NCI-H2227 (cell line): ENCODE measurements at regions not wholly inside any gene's neighbourhood (a gene's known extent, or its start where the extent isn't known, plus 50 kb on each side); places are given as distances from the start of the nearest gene placed in this dataset.

Experiments used
- DNase-seq: peaks from one replicate; lab custom pipeline; 2025; ENCODE audit not compliant: unreplicated experiment; lab: John Stamatoyannopoulos, UW

DNA sequence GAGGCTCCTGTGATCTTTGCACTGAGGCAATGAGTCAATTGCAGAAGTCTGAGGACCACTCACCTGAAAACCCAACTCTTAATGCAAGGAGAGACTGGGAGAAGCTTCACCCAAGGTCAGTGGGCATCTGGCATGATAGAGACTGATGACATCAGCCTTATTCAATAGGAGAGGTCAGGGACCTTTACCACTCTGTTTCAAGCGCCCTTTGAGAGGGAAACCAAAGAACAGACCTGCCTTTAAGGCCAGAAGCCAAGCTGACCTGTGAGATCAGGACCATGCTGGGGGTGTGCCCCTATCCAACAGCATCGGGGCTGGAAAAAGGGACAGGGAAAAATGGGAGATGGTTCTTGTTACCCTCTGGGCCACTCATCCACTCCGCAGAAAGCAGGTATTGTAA is 83.3 kb upstream of the FOXN3 start:
- DNase-seq: no peak

DNA sequence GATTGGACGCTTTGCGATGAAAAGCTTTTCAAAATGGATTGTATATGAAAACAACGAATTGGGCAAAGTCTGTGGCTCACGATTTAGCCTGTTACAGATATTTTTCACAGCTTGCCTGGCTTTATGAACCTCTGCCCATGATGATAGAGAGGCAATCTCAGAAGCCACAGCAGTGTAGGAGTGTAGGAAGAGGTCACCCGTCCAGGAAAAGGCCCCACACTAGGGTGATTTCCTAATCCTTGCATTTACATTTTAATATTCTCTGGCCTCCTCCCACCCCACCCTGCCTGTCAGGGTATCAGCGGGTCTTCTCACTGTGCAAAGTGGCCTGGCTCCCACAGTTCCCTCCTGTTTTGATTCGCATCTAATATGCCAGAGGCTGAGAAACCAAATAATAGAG is 81.8 kb upstream of the FOXN3 start:
- DNase-seq: no peak

DNA sequence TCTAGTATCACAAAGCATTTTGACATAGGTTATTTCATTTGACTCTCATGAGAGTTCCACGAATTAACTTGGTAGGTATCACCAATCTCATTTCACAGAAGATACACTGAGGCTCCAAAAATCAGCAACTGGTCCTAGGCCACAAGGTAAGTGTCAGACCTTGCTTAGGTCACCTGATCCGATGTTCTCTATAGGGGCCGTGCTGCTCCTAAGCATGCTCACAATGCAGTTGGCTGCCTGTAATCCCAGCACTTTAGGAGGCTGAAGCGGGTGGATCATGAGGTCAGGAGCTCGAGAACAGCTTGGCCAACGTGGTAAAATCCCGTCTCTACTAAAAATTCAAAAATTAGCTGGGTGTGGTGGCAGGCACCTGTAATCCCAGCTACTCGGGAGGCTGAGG is 78.7 kb upstream of the FOXN3 start:
- DNase-seq: no peak

DNA sequence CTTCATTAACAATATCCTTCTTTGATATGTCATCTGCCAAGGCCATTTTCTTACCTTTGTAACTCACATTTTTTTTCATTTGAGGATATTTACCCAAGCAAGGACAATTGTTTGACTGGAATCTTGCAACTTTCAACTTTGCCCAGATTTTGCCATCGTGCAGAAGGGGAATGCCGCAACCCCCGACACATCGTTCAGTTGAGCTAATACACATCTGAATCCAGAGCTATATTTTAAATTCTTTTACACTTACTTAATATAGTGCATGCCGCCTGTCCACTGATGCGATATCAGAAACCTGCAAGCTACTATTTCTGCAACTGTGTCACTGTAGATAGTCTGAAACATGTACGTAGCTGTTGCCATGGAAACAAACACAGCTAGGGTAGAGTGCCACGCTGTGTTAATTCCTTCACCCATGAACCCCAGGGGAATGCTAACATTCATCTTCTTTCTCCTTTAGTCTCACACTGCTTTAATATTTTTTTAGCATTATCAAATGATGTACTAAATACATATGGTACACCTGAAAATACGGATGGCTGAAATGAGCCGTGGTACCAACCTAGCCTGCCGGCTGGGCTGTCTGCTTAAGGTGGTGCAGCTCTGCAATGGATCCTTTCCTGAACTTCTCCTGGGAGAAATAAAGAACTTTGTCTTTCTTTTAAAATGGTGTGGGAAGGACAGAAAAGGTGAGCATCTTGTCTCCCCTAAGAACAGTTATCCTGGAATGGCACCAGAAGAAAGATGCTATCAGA is 77.0 kb upstream of the FOXN3 start:
- peak; percentile 79 for DNase-seq

DNA sequence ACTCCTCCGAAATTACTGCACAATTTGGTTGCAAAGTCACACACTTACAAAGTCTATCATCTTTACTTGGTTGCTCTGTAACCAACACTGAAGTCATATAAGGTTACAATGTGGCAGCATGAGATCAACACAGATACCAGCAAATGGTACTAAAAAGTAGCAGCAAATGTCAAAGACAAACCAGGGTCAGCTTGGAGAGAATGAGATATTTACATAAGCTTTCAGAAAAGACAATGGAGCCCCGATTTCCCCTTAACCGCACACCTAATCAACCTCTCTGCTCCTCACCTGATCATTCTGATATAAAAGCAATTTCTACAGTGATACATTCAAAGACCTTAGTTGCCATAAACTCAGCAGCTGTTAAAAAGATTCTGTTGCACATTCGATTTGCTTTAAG is 76.4 kb upstream of the FOXN3 start:
- no peak for DNase-seq

DNA sequence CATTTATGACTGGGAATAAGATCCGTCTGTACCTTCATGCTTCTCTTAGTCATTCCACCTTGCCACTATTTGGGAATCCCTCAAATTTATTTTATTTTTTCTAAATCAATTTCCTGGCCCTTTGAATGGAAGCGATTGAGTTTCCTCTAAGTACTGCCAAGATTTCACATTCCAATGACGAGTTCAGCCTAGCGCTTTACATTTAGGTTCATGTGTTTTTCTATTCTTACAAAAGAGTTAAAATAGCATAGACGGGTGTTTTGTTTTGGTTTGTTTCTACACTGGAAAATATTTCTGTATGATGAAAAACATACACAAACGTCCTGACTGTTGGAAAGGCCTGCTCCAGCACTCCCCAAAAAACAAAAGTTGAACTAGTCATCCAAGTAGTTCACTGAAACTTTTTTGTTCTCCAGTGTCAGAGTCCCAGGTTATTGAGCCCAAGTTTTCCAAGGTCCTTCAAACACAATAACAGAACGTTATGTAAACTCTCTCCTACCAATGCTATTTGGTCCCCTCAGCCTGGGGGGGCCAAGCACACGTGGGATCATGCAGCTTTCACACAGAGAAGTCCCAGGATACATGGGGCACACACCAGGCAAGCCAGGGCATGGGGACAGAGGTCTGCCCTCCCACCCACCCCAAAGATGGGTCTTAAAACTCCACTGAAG is 74.8 kb upstream of the FOXN3 start:
- DNase-seq: no peak

DNA sequence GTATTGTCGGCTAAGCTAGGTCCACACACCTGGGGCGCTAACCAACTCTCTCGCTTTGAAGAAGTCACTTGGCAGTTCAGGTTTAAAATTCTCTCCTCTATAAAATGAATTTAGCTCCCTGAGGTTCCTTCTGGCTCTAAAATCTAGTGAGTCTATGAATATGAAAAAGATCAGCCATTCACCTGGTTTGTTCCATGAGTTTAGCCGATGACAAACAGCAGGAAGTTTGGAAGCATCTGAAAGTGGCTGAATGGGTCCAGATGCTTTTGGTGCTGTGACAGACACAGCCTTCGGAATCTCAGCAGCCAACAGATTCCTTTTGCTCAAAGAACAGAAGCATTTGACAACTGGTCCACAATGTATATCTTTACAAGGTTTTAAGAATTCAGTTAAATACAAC is 73.4 kb upstream of the FOXN3 start:
- no peak for DNase-seq

DNA sequence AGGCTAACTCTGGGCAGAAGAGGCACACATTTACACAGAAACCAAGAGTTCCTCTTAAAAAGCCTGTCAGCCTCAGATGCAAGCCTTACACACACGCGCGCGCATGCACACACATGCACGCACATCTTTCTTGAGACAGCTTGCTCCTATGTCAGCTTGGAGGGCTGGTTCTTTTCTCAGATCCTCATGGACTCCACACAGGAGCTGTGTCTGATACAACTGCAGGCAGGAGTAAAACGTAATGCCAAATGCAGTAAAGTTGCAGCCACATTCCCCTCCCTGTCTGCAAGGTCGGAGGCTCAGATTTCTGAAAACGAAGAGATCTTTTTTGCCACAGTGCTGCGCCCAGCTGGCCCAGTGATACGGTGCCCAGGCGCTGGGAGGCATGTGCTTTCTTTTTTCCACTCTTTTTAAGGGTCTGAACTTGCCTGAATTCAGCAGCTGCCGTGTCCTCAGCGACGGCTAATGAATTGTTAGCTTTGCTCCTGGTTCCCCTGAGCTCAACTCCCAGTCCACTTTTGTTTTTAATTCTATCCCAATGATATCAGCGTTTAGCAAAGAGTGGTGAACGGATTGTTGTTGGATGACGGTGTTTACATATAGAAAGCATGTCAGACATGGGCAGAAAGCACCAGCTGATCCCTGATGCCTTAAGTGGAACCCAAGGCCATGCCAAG is 72.9 kb upstream of the FOXN3 start:
- peak; percentile 29 for DNase-seq

DNA sequence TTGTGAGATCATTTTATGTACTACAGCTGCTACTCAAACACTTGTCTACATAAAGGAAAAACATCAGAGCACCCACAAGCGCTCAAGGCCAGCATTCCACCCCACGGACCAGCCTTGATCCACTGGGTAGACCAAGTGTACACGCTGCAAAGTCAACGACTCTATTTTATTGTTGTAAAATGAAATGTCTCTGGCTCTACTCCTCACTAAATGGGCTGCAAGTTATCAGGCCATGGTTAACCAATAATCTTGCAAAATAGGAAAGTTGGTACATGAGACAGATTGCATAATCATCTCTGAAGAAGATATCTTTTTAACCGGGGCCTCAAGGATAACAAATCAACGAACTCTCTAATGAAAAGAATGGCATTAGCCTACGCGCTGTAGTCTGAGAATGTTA is 69.9 kb upstream of the FOXN3 start:
- no peak for DNase-seq

DNA sequence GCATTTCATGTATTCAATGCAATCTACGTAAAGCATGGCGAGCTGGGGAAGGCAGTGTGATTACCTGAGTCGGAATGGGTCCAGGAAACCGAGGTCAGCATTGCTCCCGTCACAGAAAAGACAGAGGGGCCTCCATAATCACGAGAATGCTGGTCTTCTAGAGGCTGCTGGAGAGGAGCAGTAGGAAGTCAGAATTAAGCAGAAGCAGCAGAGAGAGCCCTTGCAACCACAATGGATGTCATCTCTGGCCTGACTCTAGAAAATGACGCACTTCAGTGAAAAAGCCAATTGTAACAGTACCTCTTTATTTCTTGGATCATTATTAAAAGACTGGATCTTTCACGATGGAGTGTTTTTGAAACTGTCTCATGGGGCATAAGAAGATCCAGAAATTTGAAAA is 69.5 kb upstream of the FOXN3 start:
- no peak for DNase-seq

DNA sequence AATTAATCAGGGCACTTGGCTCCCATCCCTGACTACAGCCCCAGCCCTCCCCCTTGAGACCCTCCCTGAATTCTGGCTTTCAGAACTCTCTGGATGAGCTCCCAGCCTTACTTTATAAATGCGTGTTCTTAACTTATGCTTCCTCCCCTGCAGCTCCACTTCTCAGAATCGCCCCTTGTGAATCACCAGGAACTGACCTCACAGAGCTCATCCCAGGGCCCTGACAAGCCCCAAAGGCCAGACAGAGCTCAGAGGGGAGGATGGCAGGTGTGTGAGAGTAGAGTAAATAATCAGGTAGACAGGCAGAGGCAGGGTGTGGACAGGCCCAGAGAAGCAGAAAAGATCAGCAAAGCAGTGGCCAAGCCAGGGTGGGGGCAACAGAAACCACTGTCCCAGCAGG is 68.2 kb upstream of the FOXN3 start:
- DNase-seq: no peak

DNA sequence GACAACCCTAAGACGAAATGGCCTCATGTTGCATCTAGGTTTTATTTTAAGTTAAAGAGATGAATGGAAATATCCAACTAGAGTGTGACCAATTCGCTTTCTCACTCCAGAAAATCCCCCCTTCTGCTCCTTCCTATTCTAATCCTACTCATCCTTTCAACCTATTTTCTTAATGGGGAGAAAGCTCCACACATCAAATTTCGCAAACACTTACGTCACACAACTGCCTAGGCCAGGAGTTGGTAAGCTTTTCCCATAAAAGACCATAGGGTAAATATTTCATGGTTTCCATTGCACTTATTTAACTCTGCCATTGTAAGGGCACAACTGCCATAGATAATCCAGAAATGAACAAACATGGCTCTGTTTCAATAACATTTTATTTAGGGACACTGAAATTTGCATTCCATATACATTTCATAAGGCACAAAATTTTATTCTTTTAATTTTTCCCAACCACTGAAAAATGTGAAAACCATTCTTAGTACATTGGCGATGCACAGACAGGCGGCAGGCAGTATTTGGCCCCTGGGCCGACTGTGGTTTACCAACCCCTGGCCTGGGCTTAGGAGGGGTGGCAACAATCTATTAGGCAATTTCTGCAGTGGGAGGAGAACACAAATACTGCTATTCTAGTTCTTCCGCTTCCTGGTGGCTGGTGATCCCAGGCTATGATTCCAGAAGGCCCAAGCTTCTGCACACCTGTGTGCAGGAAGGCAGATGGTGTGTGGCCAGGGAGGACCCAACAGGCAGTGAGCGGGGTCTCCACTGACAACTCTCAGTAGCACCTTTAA is 67.2 kb upstream of the FOXN3 start:
- DNase-seq: no peak

DNA sequence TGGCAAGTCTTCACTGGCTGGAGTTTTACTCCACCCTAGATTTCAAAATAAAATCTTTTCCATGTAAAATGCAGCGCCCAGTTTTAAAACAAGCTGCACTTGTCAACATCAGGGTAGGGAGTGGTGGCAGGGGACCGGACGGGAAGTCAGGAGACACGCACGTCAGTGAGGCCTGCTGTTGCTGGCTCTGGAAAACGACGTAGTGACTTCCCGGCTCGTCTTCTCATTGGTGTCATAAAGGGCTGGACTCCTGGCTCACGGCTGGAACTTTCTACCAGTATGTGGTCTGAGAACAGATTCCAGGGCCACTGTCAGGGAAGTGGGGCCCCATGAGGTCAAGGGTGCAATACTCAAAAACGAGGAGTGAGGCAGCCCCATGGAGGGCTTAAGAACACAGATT is 64.2 kb upstream of the FOXN3 start:
- no peak for DNase-seq

DNA sequence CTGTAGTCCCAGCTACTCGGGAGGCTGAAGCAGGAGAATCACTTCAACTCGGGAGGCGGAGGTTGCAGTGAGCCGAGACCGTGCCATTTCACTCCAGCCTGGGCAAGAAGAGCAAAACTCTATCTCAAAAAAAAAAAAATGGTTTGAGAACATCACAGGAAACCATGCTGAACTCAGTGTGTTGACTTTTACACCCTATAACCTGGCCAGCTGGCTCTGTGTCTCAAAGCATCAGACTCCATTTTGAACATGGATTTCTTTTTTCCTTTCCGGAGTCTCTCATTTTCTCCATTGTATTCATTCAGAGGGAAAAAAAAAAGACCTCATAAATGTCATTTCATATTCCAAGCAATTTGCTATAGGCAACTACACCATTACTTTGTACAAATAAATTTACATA is 63.2 kb upstream of the FOXN3 start:
- DNase-seq: no peak

DNA sequence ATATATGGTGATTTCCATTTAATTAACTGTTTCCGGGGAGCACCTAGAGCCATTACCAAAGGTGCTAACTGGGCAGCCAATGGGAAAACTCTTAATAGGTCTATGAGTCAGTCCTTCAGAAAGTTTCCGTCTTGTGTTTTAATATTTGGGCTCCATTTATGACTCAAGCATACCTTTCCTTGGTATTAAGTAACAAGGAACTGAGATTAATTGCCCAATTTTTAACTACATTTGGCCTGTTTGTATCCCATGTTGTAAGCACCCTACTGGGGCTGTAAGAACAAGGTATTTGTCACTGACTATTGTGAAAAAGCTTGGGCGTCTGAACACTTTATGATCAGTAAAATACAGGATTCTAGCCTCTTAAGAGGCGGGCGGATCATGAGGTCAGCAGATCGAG is 62.8 kb upstream of the FOXN3 start:
- DNase-seq: no peak

DNA sequence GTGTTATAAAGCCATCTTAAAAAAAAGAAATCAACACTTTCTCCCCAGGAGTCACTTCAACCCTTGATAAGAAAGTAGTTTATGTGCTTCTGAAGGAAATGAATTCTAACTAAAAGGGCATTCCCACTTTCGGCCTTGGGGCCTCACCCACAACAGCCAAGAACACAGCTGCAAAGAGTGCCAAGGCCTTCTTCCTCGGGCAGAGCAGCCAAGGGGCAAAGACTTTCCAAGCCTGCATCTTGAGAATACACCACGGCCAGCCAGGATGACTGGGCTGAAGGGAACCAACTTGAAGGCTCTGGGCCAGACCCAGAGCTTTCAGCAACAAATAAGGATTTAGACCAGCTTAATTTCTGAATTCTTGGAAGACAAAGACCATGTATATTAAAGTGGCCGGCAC is 60.4 kb upstream of the FOXN3 start:
- no peak for DNase-seq

DNA sequence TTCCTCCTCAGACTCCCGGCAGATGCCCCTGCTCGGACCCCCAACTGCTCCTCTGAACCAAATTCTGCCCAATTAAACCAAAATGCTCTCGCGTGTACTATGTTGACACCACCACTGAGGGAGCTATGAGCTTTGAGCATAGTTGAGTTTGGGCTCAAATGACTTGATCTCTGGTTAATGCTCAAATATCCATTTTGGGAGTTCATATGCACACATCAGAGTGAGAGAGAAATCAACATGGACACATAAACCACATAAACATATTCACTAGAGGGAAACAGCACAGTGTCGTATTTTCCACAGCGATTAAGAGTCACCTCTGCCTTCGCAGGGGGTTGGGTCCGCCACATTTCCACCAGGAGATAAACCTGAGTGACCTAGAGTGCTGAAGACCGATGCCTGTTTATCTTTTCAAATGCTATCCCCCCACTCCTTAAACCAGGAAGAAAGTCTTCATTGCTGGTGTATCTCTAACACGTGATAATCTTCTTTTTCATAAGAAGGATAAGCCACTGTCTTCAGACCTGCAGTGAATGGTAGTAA is 59.4 kb upstream of the FOXN3 start:
- DNase-seq: no peak

DNA sequence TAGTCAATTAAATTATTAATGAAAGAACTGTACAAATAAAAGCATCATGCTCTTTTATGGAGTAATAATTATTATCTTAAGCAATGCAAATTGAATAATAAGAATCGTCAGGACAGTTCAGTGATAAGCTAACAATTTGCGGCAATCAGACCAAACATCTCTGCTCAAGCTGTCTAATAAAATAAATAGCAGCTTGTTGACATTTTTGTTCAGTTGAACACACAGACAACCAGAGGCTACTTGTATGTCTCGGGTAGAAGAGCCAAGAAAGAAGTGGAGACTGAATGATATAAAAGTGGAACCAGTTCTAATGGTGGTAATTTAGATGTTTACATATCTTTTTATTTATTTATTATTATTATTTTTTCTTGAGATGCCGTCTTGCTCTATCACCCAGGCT is 57.4 kb upstream of the FOXN3 start:
- no peak for DNase-seq

DNA sequence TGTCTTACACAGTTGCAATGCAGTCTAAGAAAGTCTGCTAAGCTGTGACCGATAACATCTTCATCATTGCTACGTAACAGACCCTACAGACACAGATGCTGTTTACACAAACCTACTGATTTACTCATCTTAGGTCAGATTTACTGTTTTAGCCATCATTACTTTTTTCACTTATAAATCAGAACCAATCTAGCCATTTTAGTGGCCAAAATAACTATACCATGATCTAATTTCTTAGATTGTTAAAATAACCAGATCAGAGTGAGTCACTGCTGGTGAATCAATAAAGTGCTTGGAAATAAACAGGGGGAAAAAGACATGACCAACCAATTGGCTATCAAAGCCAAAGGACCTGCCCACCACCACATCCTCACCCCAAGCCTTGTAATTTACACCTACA is 57.0 kb upstream of the FOXN3 start:
- no peak for DNase-seq

DNA sequence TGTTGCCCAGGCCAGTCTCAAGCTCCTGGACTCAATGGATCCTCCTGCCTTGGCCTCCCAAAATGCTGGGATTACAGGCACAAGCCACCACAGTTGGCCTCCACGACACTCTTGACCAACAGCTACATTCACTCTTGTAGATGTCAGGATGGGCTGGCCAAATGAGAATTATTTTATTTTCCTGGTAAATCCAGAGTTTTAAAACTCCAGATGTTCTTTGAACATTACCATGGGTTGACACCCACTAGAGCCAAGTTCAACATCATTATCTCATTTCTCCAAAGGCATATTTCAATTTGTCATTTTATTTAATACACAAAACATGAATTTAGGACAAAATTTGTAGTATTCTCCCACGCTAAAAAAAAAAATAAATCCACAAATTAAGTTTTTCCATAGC is 56.5 kb upstream of the FOXN3 start:
- DNase-seq: no peak

DNA sequence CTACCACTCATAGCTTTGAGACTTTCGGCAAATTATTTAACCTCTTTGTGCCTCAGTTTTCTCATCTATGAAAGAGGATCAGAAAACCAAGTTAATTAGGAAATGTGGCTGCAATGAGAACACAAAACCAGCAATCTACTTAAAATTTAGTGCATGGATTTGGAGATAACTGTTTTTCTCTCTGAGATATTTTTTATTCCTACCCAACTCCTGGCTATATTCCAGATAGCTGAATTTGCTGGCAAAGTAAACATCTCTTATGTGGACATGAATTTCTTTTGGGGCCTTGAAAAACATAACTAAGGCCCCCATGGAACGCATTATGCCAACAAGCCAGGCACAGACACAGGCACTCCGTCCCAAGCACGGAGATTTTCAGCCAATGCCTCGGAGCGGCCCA is 53.4 kb upstream of the FOXN3 start:
- DNase-seq: no peak
